HEK293 (cell line): ENCODE measurements at regions not wholly inside any gene's neighbourhood (a gene's known extent, or its start where the extent isn't known, plus 50 kb on each side); places are given as distances from the start of the nearest gene placed in this dataset.

Source experiments
- IKZF3 ChIP-seq: fragments of 450-650 bp; IDR thresholded peaks from 2 replicates; pipeline ENCODE4 v1.5.0; 2018; ENCODE audit warnings: missing biosample characterization, mild to moderate bottlenecking, missing genetic modification characterization, moderate library complexity
- KLF1 ChIP-seq: fragments of 450-650 bp; formaldehyde crosslinking; IDR thresholded peaks from 2 replicates; pipeline ENCODE4 v1.5.1; 2016; ENCODE audit warnings: missing biosample characterization, missing genetic modification characterization
- KLF7 ChIP-seq: fragments of 450-650 bp; formaldehyde crosslinking; IDR thresholded peaks from 2 replicates; pipeline ENCODE4 v1.5.1; 2016; ENCODE audit warnings: missing biosample characterization, missing genetic modification characterization, borderline replicate concordance
- KLF8 ChIP-seq: fragments of 450-650 bp; formaldehyde crosslinking; IDR thresholded peaks from 2 replicates; pipeline ENCODE4 v1.5.1; 2016; ENCODE audit warnings: missing biosample characterization, missing genetic modification characterization
- MYNN ChIP-seq: fragments of 450-650 bp; formaldehyde crosslinking; IDR thresholded peaks from 2 replicates; pipeline ENCODE4 v1.5.1; 2016; ENCODE audit warnings: missing biosample characterization, missing genetic modification characterization, borderline replicate concordance
- PRDM1 ChIP-seq: fragments of 450-650 bp; formaldehyde crosslinking; IDR thresholded peaks from 2 replicates; pipeline ENCODE4; 2016; ENCODE audit warnings: missing biosample characterization, missing genetic modification characterization
- RBAK ChIP-seq: fragments of 450-650 bp; formaldehyde crosslinking; IDR thresholded peaks from 2 replicates; pipeline ENCODE4 v1.5.1; 2016; ENCODE audit warnings: missing biosample characterization, missing genetic modification characterization
- REPIN1 ChIP-seq: fragments of 450-650 bp; formaldehyde crosslinking; IDR thresholded peaks from 2 replicates; pipeline ENCODE4 v1.5.1; 2017; ENCODE audit warnings: missing biosample characterization, missing genetic modification characterization, low read depth
- SCRT1 ChIP-seq: fragments of 450-650 bp; formaldehyde crosslinking; IDR thresholded peaks from 2 replicates; pipeline ENCODE4 v1.5.1; 2016; ENCODE audit warnings: missing biosample characterization, missing genetic modification characterization, borderline replicate concordance
- SETDB1 ChIP-seq: IDR thresholded peaks from one replicate; pipeline ENCODE4 v1.6.1; 2017; ENCODE audit warnings: mild to moderate bottlenecking, low read length, moderate library complexity, mixed read lengths; ENCODE audit not compliant: insufficient read length
- SP2 ChIP-seq: fragments of 450-650 bp; formaldehyde crosslinking; IDR thresholded peaks from 2 replicates; pipeline ENCODE4 v1.5.1; 2016; ENCODE audit warnings: missing biosample characterization, missing genetic modification characterization
- WT1 ChIP-seq: fragments of 450-650 bp; formaldehyde crosslinking; IDR thresholded peaks from 2 replicates; pipeline ENCODE4 v1.5.1; 2016; ENCODE audit warnings: missing biosample characterization, missing genetic modification characterization
- ZBTB1 ChIP-seq: fragments of 450-650 bp; formaldehyde crosslinking; IDR thresholded peaks from 2 replicates; pipeline ENCODE4 v1.5.1; 2016; ENCODE audit warnings: missing biosample characterization, missing genetic modification characterization
- ZBTB8A ChIP-seq: fragments of 450-650 bp; formaldehyde crosslinking; IDR thresholded peaks from 2 replicates; pipeline ENCODE4 v1.5.1; 2016; ENCODE audit warnings: missing biosample characterization, missing genetic modification characterization
- ZFP37 ChIP-seq: fragments of 450-650 bp; formaldehyde crosslinking; IDR thresholded peaks from 2 replicates; pipeline ENCODE4 v1.5.1; 2016; ENCODE audit warnings: missing biosample characterization, missing genetic modification characterization
- ZIC2 ChIP-seq: fragments of 450-650 bp; formaldehyde crosslinking; IDR thresholded peaks from 2 replicates; pipeline ENCODE4 v1.5.1; 2016; ENCODE audit warnings: missing biosample characterization, missing genetic modification characterization
- ZNF121 ChIP-seq: fragments of 450-650 bp; formaldehyde crosslinking; IDR thresholded peaks from 2 replicates; pipeline ENCODE4 v1.5.1; 2016; ENCODE audit warnings: missing biosample characterization, missing genetic modification characterization
- ZNF132 ChIP-seq: fragments of 450-650 bp; formaldehyde crosslinking; IDR thresholded peaks from 2 replicates; pipeline ENCODE4 v1.5.1; 2017; ENCODE audit warnings: missing biosample characterization, missing genetic modification characterization, borderline replicate concordance
- ZNF133 ChIP-seq: fragments of 450-650 bp; formaldehyde crosslinking; IDR thresholded peaks from 2 replicates; pipeline ENCODE4 v1.5.1; 2016; ENCODE audit warnings: missing biosample characterization, missing genetic modification characterization
- ZNF140 ChIP-seq: fragments of 450-650 bp; formaldehyde crosslinking; IDR thresholded peaks from 2 replicates; pipeline ENCODE4 v1.5.1; 2016; ENCODE audit warnings: missing biosample characterization, missing genetic modification characterization
- ZNF16 ChIP-seq: fragments of 450-650 bp; formaldehyde crosslinking; IDR thresholded peaks from 2 replicates; pipeline ENCODE4 v1.5.1; 2016; ENCODE audit warnings: low read depth, missing biosample characterization, missing genetic modification characterization
- ZNF202 ChIP-seq: fragments of 450-650 bp; formaldehyde crosslinking; IDR thresholded peaks from 2 replicates; pipeline ENCODE4 v1.5.1; 2016; ENCODE audit warnings: missing biosample characterization, missing genetic modification characterization, borderline replicate concordance
- ZNF280D ChIP-seq: fragments of 450-650 bp; formaldehyde crosslinking; IDR thresholded peaks from 2 replicates; pipeline ENCODE4 v1.5.1; 2016; ENCODE audit warnings: missing biosample characterization, missing genetic modification characterization
- ZNF433 ChIP-seq: fragments of 450-650 bp; formaldehyde crosslinking; IDR thresholded peaks from 2 replicates; pipeline ENCODE4 v1.5.1; 2016; ENCODE audit warnings: missing biosample characterization, missing genetic modification characterization, low read depth
- ZNF544 ChIP-seq: fragments of 450-650 bp; formaldehyde crosslinking; IDR thresholded peaks from 2 replicates; pipeline ENCODE4 v1.5.0; 2017; ENCODE audit warnings: missing biosample characterization, missing genetic modification characterization
- ZNF549 ChIP-seq: fragments of 450-650 bp; IDR thresholded peaks from 2 replicates; pipeline ENCODE4 v1.5.1; 2018; ENCODE audit warnings: missing biosample characterization, missing genetic modification characterization, mild to moderate bottlenecking, inconsistent platforms, moderate library complexity
- ZNF585B ChIP-seq: fragments of 450-650 bp; formaldehyde crosslinking; IDR thresholded peaks from 2 replicates; pipeline ENCODE4 v1.5.1; 2016; ENCODE audit warnings: missing biosample characterization, missing genetic modification characterization
- ZNF596 ChIP-seq: fragments of 450-650 bp; IDR thresholded peaks from 2 replicates; pipeline ENCODE4 v1.5.0; 2018; ENCODE audit warnings: missing biosample characterization, mild to moderate bottlenecking, missing genetic modification characterization, moderate library complexity
- ZNF623 ChIP-seq: fragments of 450-650 bp; formaldehyde crosslinking; IDR thresholded peaks from 2 replicates; pipeline ENCODE4 v1.5.1; 2016; ENCODE audit warnings: missing biosample characterization, missing genetic modification characterization
- ZNF624 ChIP-seq: fragments of 450-650 bp; formaldehyde crosslinking; IDR thresholded peaks from 2 replicates; pipeline ENCODE4 v1.5.1; 2017; ENCODE audit warnings: missing biosample characterization, missing genetic modification characterization
- ZNF664 ChIP-seq: fragments of 450-650 bp; formaldehyde crosslinking; IDR thresholded peaks from 2 replicates; pipeline ENCODE4 v1.5.1; 2016; ENCODE audit warnings: missing biosample characterization, missing genetic modification characterization
- ZNF76 ChIP-seq: fragments of 450-650 bp; formaldehyde crosslinking; IDR thresholded peaks from 2 replicates; pipeline ENCODE4; 2016; ENCODE audit warnings: low read depth, missing biosample characterization, missing genetic modification characterization, borderline replicate concordance
- ZNF768 ChIP-seq: fragments of 450-650 bp; formaldehyde crosslinking; IDR thresholded peaks from 2 replicates; pipeline ENCODE4 v1.5.1; 2018; ENCODE audit warnings: missing biosample characterization, mild to moderate bottlenecking, missing genetic modification characterization
- ZSCAN4 ChIP-seq: fragments of 450-650 bp; formaldehyde crosslinking; IDR thresholded peaks from 2 replicates; pipeline ENCODE4 v1.5.1; 2017; ENCODE audit warnings: missing biosample characterization, missing genetic modification characterization
- TF ChIP-seq, protein P1 (sequence below): fragments of 450-650 bp; formaldehyde crosslinking; optimal IDR thresholded peaks from 2 replicates; pipeline ENCODE3; 2016; ENCODE audit warnings: missing biosample characterization, mild to moderate bottlenecking, missing genetic modification characterization
- TF ChIP-seq, protein P2 (sequence below): sonication (generic); formaldehyde crosslinking; IDR thresholded peaks from 2 replicates; pipeline ENCODE4 v1.8.1; 2022; ENCODE audit warnings: mild to moderate bottlenecking, moderate library complexity, missing genetic modification reagents

DNA sequence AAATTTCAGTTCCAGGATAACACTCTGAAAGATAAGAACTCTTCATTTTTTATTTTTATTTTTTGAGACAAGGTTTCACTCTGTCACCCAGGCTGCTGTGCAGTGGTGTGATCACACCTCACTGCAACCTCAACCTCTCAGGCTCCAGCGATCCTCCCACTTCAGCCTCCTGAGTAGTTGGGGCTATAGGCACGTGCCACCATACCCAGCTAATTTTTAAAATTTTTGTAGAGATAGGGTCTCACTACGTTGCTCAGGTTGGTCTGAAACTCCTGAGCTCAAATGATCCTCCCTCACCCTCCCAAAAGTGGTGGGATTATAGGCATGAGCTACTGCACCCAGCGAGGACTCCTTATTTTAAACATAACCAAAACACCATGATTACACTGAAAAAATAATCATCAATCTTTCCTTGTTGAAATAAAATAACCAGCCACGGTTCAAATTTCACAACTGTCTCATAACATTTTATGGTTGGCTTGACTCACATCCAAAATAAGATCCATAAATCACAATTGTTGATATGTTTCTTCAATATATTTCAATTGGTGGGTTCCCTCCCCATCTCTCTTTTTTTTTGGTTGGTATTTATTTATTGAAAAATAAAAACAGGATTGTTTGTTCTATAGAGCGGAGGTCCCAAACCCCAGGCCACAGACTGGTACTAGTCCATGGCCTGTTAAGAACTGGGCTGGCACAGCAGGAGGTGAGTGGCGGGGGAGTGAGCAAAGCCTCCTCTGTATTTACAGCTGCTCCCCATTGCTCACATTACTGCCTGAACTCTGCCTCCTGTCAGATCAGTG lies 60.1 kb upstream of the FAM171A1 start (continued):
- TF ChIP-seq, protein P1, sequence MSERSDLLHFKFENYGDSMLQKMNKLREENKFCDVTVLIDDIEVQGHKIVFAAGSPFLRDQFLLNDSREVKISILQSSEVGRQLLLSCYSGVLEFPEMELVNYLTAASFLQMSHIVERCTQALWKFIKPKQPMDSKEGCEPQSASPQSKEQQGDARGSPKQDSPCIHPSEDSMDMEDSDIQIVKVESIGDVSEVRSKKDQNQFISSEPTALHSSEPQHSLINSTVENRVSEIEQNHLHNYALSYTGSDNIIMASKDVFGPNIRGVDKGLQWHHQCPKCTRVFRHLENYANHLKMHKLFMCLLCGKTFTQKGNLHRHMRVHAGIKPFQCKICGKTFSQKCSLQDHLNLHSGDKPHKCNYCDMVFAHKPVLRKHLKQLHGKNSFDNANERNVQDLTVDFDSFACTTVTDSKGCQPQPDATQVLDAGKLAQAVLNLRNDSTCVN, result no peak
- no peak for TF ChIP-seq ZNF202 (tag by site-specific recombination)
- no peak for TF ChIP-seq ZNF132 (tag by site-specific recombination)
- peak; percentile 93 for TF ChIP-seq WT1 (tag by site-specific recombination)
- no peak for TF ChIP-seq ZNF549 (tag by site-specific recombination)
- 0 out of 2 replicates have a peak, but pooled peaks have one; percentile 7 for TF ChIP-seq ZSCAN4 (tag by site-specific recombination)
- TF ChIP-seq ZBTB1 (tag by site-specific recombination), result no peak
- TF ChIP-seq ZNF768 (tag by site-specific recombination), result no peak
- TF ChIP-seq KLF7 (tag by site-specific recombination), result 0 out of 2 replicates have a peak, but pooled peaks have one; percentile 19
- no peak for TF ChIP-seq ZNF133
- no peak; the same call in 1 of the 2 replicates for TF ChIP-seq ZNF76
- no peak for TF ChIP-seq KLF1 (tag by site-specific recombination)
- TF ChIP-seq MYNN (tag by site-specific recombination), result no peak
- peak; percentile 80 for TF ChIP-seq ZIC2
- no peak for TF ChIP-seq ZNF433 (tag by site-specific recombination)
- TF ChIP-seq ZNF623 (tag by site-specific recombination), result no peak
- TF ChIP-seq ZNF624 (tag by site-specific recombination), result no peak
- peak; percentile 93 for TF ChIP-seq ZNF121 (tag by site-specific recombination)
- TF ChIP-seq, protein P2, sequence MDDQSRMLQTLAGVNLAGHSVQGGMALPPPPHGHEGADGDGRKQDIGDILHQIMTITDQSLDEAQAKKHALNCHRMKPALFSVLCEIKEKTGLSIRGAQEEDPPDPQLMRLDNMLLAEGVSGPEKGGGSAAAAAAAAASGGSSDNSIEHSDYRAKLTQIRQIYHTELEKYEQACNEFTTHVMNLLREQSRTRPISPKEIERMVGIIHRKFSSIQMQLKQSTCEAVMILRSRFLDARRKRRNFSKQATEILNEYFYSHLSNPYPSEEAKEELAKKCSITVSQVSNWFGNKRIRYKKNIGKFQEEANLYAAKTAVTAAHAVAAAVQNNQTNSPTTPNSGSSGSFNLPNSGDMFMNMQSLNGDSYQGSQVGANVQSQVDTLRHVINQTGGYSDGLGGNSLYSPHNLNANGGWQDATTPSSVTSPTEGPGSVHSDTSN (CRISPR knock-in tag), result no peak
- no peak for TF ChIP-seq SP2 (tag by site-specific recombination)
- TF ChIP-seq KLF8 (tag by site-specific recombination), result peak; percentile 72
- TF ChIP-seq SETDB1, result no peak
- TF ChIP-seq ZNF140 (tag by site-specific recombination), result no peak
- TF ChIP-seq REPIN1 (tag by site-specific recombination), result no peak
- no peak for TF ChIP-seq ZFP37 (tag by site-specific recombination)
- no peak for TF ChIP-seq ZNF544 (tag by site-specific recombination)
- peak; percentile 82 for TF ChIP-seq IKZF3
- TF ChIP-seq ZBTB8A (tag by site-specific recombination), result peak; percentile 63
- peak; percentile 60; the same call in 1 of the 2 replicates for TF ChIP-seq ZNF596 (tag by site-specific recombination)
- no peak for TF ChIP-seq ZNF280D (tag by site-specific recombination)
- TF ChIP-seq ZNF16 (tag by site-specific recombination), result no peak
- no peak for TF ChIP-seq ZNF664 (tag by site-specific recombination)
- no peak for TF ChIP-seq RBAK (tag by site-specific recombination)
- no peak for TF ChIP-seq PRDM1 (tag by site-specific recombination)
- TF ChIP-seq ZNF585B, result no peak
- no peak for TF ChIP-seq SCRT1 (tag by site-specific recombination)
